Heart left ventricle (tissue), 16 donors: ENCODE measurements at regions not wholly inside any gene's neighbourhood (a gene's known extent, or its start where the extent isn't known, plus 50 kb on each side); places are given as distances from the start of the nearest gene placed in this dataset.

Source experiments
- ATAC-seq, 4 donors: fragments of 200-7000 bp; cut with Tn5 transposase; one replicate each; pipeline ENCODE4 v1.9.1; 2020 to 2022; ENCODE audit warnings: moderate library complexity in 4 of 4, mild to moderate bottlenecking in 3 of 4, moderate number of reproducible peaks in 1 of 4
- DNase-seq, 5 donors: peaks; one replicate each; pipeline ENCODE4 v3.0.0-alpha.2; 2020
- H3K27ac ChIP-seq, 12 donors: fragments of 200-600 bp; sonication (generic) in 4 of 12; one replicate each; pipeline versions ENCODE4 v1.5.0 to v1.8.0; 2016 to 2022; ENCODE audit warnings: mild to moderate bottlenecking in 2 of 12
- H3K27me3 ChIP-seq, 9 donors: fragments of 200-600 bp; sonication (generic) in 2 of 9; one replicate each; pipeline versions ENCODE4 v1.5.1 to v1.8.0; 2016 to 2022; ENCODE audit warnings: mild to moderate bottlenecking in 3 of 9
- H3K36me3 ChIP-seq, 9 donors: fragments of 200-600 bp; sonication (generic) in 2 of 9; one replicate each; pipeline versions ENCODE4 v1.5.0 to v1.8.0; 2018 to 2022; ENCODE audit warnings: mild to moderate bottlenecking in 2 of 9
- H3K4me1 ChIP-seq, 12 donors: fragments of 200-600 bp; sonication (generic) in 4 of 12; one replicate each; pipeline versions ENCODE4 v1.5.0 to v1.8.0; 2016 to 2022; ENCODE audit warnings: mild to moderate bottlenecking in 3 of 12
- H3K4me3 ChIP-seq, 12 donors: fragments of 200-600 bp; sonication (generic) in 4 of 12; one replicate each; pipeline versions ENCODE4 v1.5.0 to v1.8.0; 2017 to 2022; ENCODE audit warnings: mild to moderate bottlenecking in 9 of 12, moderate library complexity in 4 of 12
- H3K9me3 ChIP-seq, 12 donors: fragments of 200-600 bp; sonication (generic) in 4 of 12; one replicate each; pipeline versions ENCODE4 v1.5.0 to v1.8.0; 2016 to 2022; ENCODE audit warnings: mild to moderate bottlenecking in 1 of 12
- POLR2A ChIP-seq, 2 donors: fragments of 450-650 bp; IDR thresholded peaks; one replicate each; pipeline ENCODE4 v1.6.1; 2017; ENCODE audit warnings: antibody characterized with exemption in 2 of 2, mild to moderate bottlenecking in 2 of 2, moderate library complexity in 2 of 2
- WGBS, 4 donors: extraction: QIAGEN DNeasy Blood & Tissue Kit in 2 of 4; methylation state at CpG; one replicate each; pipeline versions ENCODE4 v1.1.5 to v1.1.7; 2013 to 2018; 5-methylcytosine and 5-hydroxymethylcytosine counted together
- intact Hi-C, 10 donors: fragments of 100-400 bp; cut with DNase I; formaldehyde crosslinking; loops; one replicate each; pipeline versions ENCODE4 v1.11.1 to v1.14.2; 2022
- TF ChIP-seq, protein P1 (sequence below), 12 donors: fragments of 200-600 bp; sonication (generic) in 4 of 12; IDR thresholded peaks; one replicate each; pipeline versions ENCODE4 v1.5.0 to v1.8.0; 2018 to 2022; ENCODE audit warnings: antibody characterized with exemption in 12 of 12, mild to moderate bottlenecking in 5 of 12
- donor health status: ischemic (EF 13 %, LVEDD 7.1; RV severe dilation, severe dysfunction).
- donor health status: healthy with polysubstance abuse.
- donor health status: DM: no; HTN: yes; CAD: no.
- donor health status: DM: no; HTN: no; CAD: no.
- donor health status: ischemic (EF 25% LVEDD 6.9; RV normal size, moderate dysfunction).
- donor health status: ischemic (EF 25% LVEDD 5.7; RV mildly dilated, moderate dysfunction).
- donor health status: healthy.
- donor health status: DM: yes; HTN: yes; CAD: no.
- donor health status: ischemic (EF 35%, LVEDD 5.7; RV mildly dilated, moderate dysfunction).
- donor health status: nonischemic (EF 11% LVEDD 7.7; RV severe dilation, severe dysfunction).
- donor health status: DM: yes; HTN: yes; CAD: no.
- donor health status: PGD.
- donor health status: ischemic (EF 29% LVEDD 5.4; RV normal size, mild dysfunction).
- donor health status: nonischemic (EF 23%, LVEDD 6.1; RV moderate dilation, normal function).

DNA sequence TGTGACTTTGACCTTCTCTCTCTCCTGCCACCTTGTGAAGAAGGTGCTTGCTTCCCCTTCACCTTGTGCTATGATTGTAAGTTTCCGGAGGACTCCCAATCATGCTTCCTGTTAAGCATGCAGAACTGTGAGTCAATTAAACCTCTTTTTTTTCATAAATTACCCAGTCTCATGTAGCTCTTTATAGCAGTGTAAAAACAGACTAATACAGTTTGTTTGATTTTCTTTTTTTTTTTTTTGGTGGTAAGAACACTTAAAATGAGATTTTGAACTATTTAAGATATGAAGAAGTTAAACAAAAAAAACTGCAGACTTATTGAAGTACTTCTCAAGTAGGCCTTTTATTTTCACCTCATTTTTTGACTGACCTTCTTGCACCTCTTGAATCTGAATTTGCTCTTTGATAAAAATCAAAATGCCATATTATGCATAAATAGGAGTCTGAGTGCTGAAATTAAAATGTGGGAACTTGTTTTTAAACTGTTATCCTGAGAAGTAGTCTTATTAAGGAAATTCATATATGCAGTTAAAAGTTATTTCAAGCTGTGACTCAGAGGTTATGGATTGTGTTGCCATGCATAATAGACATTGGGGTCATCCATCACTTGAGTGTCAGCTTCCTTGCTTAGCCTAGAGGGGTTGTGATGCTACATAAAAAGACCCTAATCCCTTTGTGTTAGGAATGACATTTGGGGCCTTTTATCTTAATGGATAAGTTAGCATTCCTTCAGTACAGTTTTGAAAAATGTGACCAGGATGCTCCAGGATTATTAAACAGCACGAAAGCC lies 447.9 kb upstream of the FKBP1C start:
- WGBS, 4 donors, result 54 to 71% (median 65%) methylated on average over 2 of the region's 2 CpGs
- Histone ChIP-seq H3K4me3 (no peak overlapping the region), H3K36me3 (no peaks in the 10 kb centered on the region), H3K27ac (no peak overlapping the region), H3K4me1 (no peaks in the 10 kb centered on the region), H3K27me3 (no peaks in the 10 kb centered on the region), H3K9me3 (peaks cover 0 to 4% (median 0%) of the 10 kb centered on the region in 12 donors)
- DNase-seq (no peak), ATAC-seq (no peak)
- intact Hi-C loops, result no loop called here
- TF ChIP-seq, protein P1, sequence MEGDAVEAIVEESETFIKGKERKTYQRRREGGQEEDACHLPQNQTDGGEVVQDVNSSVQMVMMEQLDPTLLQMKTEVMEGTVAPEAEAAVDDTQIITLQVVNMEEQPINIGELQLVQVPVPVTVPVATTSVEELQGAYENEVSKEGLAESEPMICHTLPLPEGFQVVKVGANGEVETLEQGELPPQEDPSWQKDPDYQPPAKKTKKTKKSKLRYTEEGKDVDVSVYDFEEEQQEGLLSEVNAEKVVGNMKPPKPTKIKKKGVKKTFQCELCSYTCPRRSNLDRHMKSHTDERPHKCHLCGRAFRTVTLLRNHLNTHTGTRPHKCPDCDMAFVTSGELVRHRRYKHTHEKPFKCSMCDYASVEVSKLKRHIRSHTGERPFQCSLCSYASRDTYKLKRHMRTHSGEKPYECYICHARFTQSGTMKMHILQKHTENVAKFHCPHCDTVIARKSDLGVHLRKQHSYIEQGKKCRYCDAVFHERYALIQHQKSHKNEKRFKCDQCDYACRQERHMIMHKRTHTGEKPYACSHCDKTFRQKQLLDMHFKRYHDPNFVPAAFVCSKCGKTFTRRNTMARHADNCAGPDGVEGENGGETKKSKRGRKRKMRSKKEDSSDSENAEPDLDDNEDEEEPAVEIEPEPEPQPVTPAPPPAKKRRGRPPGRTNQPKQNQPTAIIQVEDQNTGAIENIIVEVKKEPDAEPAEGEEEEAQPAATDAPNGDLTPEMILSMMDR (IDR thresholded peaks at IDR 0.05), result no peak
- TF ChIP-seq POLR2A (IDR thresholded peaks at IDR 0.05), result no peak

DNA sequence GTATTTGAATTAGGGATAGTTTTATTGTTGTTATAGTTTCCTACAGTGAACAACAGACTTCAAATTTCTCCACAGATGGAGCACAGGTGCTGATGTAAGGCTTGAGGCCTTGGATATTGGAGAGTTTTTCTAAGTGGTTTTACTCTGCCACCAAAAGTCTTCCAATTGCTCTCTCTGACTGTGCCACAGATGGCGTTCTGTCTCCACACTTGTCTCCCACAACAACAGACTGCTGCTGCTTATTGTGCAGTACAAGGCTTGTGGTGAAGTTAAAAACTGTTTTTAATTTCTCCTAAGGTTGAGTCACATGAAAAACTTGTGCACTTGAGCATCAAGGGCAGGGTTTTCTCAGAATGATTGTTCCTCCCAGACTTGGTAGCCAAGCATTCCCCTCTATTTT lies 460.9 kb upstream of the KHDRBS2 start:
- no peak for ATAC-seq
- Histone ChIP-seq H3K27ac (no peak overlapping the region), H3K27me3 (no peaks in the 10 kb centered on the region), H3K9me3 (peaks cover 0 to 5% (median 0%) of the 10 kb centered on the region in 12 donors), H3K4me1 (no peaks in the 10 kb centered on the region), H3K4me3 (no peak overlapping the region), H3K36me3 (no peaks in the 10 kb centered on the region)
- WGBS, 4 donors, result 47 to 74% (median 68%) methylated on average over 1 of the region's 1 CpG
- intact Hi-C loops, result no loop called here
- DNase-seq, result no peak
- TF ChIP-seq POLR2A (IDR thresholded peaks at IDR 0.05), result no peak
- TF ChIP-seq, protein P1 (IDR thresholded peaks at IDR 0.05), result no peak

DNA sequence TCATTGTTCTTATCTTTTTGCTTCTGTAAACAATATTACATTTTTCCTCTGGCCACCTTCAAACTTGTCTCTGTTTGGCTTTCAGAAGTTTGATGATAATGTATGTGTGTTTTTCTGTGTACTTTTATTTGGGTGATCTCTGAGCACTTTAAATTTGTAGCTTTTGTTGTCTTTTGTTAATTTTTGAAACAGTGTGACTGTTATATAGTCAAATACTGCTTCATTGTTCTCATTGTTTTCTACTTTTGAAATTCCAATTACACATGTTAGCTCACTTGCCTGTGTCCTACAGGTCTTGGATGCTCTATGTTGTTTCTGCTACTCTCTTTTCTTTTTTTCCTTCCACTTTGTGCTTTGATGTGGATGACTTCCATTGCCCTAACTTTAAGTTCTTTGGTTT lies 460.1 kb upstream of the KHDRBS2 start:
- Histone ChIP-seq H3K27ac (no peak overlapping the region), H3K9me3 (no peaks in the 10 kb centered on the region), H3K27me3 (no peaks in the 10 kb centered on the region), H3K36me3 (no peaks in the 10 kb centered on the region), H3K4me3 (no peak overlapping the region), H3K4me1 (no peaks in the 10 kb centered on the region)
- intact Hi-C loops, result no loop called here
- DNase-seq, result no peak
- ATAC-seq, result no peak
- TF ChIP-seq, protein P1 (IDR thresholded peaks at IDR 0.05), result no peak
- no peak for TF ChIP-seq POLR2A (IDR thresholded peaks at IDR 0.05)

DNA sequence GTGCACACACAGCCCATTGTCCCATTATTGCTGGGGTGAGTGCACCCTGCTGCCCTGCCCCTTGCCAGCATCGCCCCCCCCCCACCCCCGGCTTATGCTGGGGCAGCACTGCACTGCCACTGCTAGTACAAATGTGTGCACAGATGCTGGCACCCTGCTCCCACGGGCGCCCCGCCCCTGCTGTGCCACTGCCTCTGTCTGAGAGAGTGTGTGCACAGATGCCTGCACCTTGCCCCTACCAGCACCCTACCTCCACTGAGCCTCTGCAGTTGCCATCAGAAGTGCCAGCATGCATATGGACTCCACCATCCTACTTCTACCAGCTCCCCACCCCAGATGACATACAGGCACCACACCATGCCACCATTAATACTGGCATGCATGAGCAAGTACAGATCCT lies 454.6 kb upstream of the KHDRBS2 start:
- H3K36me3 ChIP-seq, result no peaks in the 10 kb centered on the region
- no peak overlapping the region for H3K27ac ChIP-seq
- 88 to 100% (median 92%) methylated on average over 1 to 5 of the region's 5 CpGs for WGBS, 4 donors
- DNase-seq (no peak), ATAC-seq (no peak)
- H3K4me1 ChIP-seq, result no peaks in the 10 kb centered on the region
- H3K4me3 ChIP-seq, result no peak overlapping the region
- peaks cover 0 to 4% (median 0%) of the 10 kb centered on the region in 12 donors for H3K9me3 ChIP-seq
- H3K27me3 ChIP-seq, result no peaks in the 10 kb centered on the region
- intact Hi-C loops, result no loop called here
- TF ChIP-seq, protein P1 (IDR thresholded peaks at IDR 0.05), result no peak
- TF ChIP-seq POLR2A (IDR thresholded peaks at IDR 0.05), result no peak
